Ectodermal cell (in vitro differentiated cells): ENCODE measurements at regions not wholly inside any gene's neighbourhood (a gene's known extent, or its start where the extent isn't known, plus 50 kb on each side); places are given as distances from the start of the nearest gene placed in this dataset.

Experiments used
- H3K27ac ChIP-seq: 2 replicates; pipeline ENCODE4 v1.7.0; 2013; ENCODE audit warnings: mild to moderate bottlenecking, low read depth, low read length; ENCODE audit not compliant: insufficient read depth, poor library complexity, severe bottlenecking
- H3K27me3 ChIP-seq: 2 replicates; pipeline ENCODE4 v1.7.0; 2013; ENCODE audit warnings: mild to moderate bottlenecking, low read length; ENCODE audit not compliant: insufficient read depth, control insufficient read depth, poor library complexity, severe bottlenecking
- H3K36me3 ChIP-seq: one replicate; pipeline ENCODE4 v1.7.0; 2013; ENCODE audit warnings: low read length; ENCODE audit not compliant: control insufficient read depth, insufficient read depth
- H3K4me1 ChIP-seq: one replicate; pipeline ENCODE4 v1.7.0; 2013; ENCODE audit warnings: low read length; ENCODE audit not compliant: control insufficient read depth, insufficient read depth
- H3K4me3 ChIP-seq: 2 replicates; pipeline ENCODE4 v1.7.0; 2013; ENCODE audit warnings: low read depth, low read length, control low read depth; ENCODE audit not compliant: insufficient read depth
- H3K9me3 ChIP-seq: 2 replicates; pipeline ENCODE4 v1.7.0; 2013; ENCODE audit warnings: mild to moderate bottlenecking, low read length, moderate library complexity; ENCODE audit not compliant: control insufficient read depth
- WGBS, 2 experiments: methylation state at CpG; one replicate each; pipeline ENCODE4 v1.1.7; 2013; ENCODE audit warnings: missing lambda C conversion rate in 2 of 2; 5-methylcytosine and 5-hydroxymethylcytosine counted together

DNA sequence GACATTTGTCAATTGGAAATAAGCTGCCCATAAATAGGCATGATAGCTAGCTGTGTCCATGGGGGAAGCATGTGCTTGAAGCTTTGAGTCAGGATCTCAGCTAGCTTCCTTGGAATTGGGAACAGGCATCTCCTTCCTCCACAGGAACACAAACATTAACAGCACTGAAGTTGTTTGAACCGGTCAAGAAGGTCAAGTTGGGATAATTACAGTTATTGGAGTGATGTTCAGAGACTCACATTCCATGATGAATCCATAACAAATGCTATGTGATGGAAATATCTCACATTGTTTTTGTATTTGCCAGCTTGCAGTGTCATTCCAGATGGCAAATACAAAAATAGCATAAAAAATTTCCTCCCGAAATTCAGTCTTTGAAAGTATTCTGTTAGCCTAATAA lies 347.6 kb upstream of the SMIM21 start:
- Histone ChIP-seq H3K4me3 (no peak overlapping the region), H3K27ac (no peak overlapping the region), H3K9me3 (no peaks in the 10 kb centered on the region), H3K27me3 (no peaks in the 10 kb centered on the region), H3K4me1 (no peaks in the 10 kb centered on the region), H3K36me3 (no peaks in the 10 kb centered on the region)
- 39 to 50% methylated on average over 2 of the region's 2 CpGs for WGBS, 2 experiments

DNA sequence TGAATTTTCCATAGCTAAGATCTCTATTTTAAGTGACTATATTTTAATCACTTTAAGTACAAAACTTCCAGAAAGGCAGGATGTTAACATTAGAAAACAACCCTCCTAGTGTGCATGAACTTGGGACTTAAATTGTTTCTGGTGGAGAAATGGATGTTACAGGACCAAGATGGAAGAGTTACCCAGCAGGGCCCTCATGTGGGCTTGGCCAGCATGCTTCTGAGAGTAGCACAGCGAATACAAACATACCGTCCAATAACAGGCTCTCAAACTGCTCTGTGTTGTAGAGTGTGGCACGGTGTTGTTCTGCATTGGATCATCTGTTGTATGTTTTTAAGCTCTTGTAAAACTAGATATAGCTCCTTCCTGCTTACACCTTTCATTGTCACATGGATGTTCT lies 346.1 kb upstream of the SMIM21 start:
- Histone ChIP-seq H3K36me3 (no peaks in the 10 kb centered on the region), H3K9me3 (no peaks in the 10 kb centered on the region), H3K27ac (no peak overlapping the region), H3K27me3 (no peaks in the 10 kb centered on the region), H3K4me3 (no peak overlapping the region), H3K4me1 (no peaks in the 10 kb centered on the region)
- 82 to 92% methylated on average over 3 of the region's 3 CpGs for WGBS, 2 experiments

DNA sequence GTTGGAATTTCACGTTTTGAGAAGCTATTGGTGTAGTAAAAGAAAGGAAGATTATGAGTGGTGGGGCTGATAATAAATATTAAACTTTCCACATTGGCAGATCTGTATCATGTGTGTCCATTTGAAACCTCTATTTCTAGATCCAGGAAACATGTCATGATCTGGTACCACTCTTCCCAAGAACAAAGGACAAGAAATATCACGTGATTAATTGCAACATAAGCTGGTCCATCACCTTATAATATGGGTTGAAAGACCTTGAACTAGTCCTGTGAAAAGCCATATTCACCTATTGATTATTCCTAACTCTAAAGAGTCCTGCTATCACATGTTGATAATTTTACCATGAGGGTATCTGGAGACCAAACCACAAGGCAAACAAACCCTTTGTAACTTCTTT lies 335.3 kb upstream of the SMIM21 start:
- no peaks in the 10 kb centered on the region for H3K36me3 ChIP-seq
- no peaks in the 10 kb centered on the region for H3K4me1 ChIP-seq
- H3K4me3 ChIP-seq, result no peak overlapping the region
- WGBS, 2 experiments, result 92 to 100% methylated on average over 2 of the region's 2 CpGs
- H3K27me3 ChIP-seq, result no peaks in the 10 kb centered on the region
- H3K9me3 ChIP-seq, result no peaks in the 10 kb centered on the region
- no peak overlapping the region for H3K27ac ChIP-seq

DNA sequence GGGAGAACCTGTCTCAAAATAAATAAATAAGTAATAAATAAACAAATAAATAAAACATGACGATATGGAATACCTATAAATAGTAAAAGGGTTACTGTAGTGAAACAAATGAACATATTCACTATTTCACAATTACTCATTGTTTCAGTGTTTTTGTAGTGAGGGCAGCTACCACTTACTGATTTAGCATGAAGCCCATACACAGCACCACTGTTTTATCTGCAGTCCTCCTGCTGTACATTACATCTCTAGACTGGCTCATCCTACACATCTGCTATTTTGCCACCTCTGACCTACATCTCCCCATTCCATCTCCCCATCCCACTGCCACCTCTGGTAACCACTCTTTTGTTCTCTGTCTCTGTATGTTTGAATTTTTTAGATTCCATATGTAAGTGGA lies 332.7 kb upstream of the SMIM21 start:
- H3K4me3 ChIP-seq, result no peak overlapping the region
- no peak overlapping the region for H3K27ac ChIP-seq
- WGBS, 2 experiments, result no CpG with 5 or more reads among the region's 1 CpG
- no peaks in the 10 kb centered on the region for H3K36me3 ChIP-seq
- H3K27me3 ChIP-seq, result no peaks in the 10 kb centered on the region
- H3K4me1 ChIP-seq, result no peaks in the 10 kb centered on the region
- no peaks in the 10 kb centered on the region for H3K9me3 ChIP-seq

DNA sequence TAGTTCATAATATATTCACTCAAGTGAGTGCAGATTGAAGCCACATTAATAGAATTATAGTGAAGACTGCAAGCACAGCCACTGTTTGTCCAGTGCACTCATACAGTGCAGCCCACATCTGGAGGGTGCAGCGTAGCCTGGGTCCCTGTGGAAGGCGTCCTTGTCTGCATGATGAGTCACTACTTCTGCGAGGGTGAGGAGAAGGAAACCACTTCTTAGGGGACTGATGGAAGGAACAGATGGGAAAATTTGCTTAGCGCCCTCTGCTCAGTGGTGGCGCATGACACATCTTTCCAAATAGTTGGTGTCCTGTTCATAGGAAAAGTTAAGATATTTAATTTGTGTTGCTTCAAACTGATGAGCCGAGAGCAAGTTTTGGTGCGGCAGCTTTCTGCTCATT lies 330.4 kb upstream of the SMIM21 start:
- Histone ChIP-seq H3K27ac (no peak overlapping the region), H3K9me3 (no peaks in the 10 kb centered on the region), H3K4me3 (no peak overlapping the region), H3K27me3 (no peaks in the 10 kb centered on the region), H3K36me3 (no peaks in the 10 kb centered on the region), H3K4me1 (no peaks in the 10 kb centered on the region)
- WGBS, 2 experiments, result 68 to 69% methylated on average over 7 of the region's 7 CpGs

DNA sequence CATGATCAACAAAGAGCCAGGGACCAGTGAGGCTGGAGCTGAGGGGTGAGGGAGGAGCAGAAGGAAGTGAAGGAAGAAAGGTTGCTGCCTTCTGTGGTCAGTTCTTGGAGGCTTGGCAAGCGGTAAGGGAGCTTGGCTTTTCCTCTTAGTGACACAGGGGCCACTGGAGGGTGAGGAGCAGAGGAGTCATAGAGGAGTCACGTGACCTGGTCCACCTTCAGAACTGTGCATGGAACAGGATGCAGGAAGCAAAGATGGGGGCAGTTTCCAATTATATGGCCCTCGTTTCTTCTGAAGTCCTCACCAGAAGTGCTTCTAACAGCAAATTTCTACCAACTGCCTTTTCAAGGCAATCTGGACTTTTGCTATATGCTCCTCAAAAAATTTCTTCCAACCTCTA lies 326.9 kb upstream of the SMIM21 start:
- H3K27me3 ChIP-seq, result no peaks in the 10 kb centered on the region
- no peak overlapping the region for H3K27ac ChIP-seq
- no peaks in the 10 kb centered on the region for H3K36me3 ChIP-seq
- no peaks in the 10 kb centered on the region for H3K9me3 ChIP-seq
- no peaks in the 10 kb centered on the region for H3K4me1 ChIP-seq
- no peak overlapping the region for H3K4me3 ChIP-seq
- 91 to 95% methylated on average over 3 of the region's 3 CpGs for WGBS, 2 experiments

DNA sequence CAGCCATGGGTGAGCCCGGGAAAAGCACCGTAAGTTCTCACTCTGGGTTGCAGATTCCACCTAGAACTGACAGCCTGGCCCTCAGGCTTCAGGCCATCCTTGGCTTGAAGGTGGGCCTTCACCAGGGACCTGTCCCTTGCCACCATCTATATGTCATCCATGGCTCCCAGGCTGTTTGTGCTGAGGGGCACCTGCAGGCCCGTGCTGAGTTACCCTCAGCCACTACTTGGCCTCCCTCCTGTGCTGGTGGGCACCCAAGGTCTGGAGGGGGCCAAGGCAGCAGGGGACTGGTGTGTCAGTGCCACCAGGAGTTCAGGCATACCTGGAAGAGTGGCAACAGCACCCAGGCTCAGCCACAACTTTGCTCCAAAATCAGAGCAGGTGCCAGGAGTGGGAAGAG lies 326.2 kb upstream of the SMIM21 start:
- no peak overlapping the region for H3K4me3 ChIP-seq
- H3K27ac ChIP-seq, result no peak overlapping the region
- H3K4me1 ChIP-seq, result no peaks in the 10 kb centered on the region
- no peaks in the 10 kb centered on the region for H3K27me3 ChIP-seq
- 88 to 96% methylated on average over 3 of the region's 3 CpGs for WGBS, 2 experiments
- no peaks in the 10 kb centered on the region for H3K9me3 ChIP-seq
- no peaks in the 10 kb centered on the region for H3K36me3 ChIP-seq

DNA sequence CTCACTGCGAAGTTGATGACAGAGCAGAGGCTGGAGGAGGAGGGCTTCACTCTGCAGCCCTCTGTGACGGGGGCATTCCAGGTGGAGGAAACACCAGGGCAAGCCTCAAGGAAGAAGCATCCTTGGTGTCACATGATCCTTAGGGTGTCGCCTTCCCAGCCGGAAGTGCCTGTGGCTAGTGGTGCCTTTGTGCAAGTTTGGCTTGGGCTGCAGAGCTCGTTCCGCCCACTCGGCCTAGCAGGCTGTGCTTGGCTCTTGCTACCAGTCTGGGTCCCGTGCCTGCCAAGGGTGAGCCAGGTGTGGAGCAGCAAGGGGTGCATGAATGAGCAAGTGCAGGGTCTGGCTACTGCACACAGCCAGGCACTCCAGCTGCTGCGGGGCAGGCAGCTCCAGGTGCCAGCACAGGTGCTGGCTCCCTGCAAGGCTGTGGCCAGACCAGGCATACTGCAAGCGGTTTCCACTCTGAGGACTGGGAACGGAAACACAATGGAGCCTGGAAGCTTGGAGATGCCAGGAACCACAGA lies 325.3 kb upstream of the SMIM21 start:
- H3K36me3 ChIP-seq, result no peaks in the 10 kb centered on the region
- H3K27ac ChIP-seq, result no peak overlapping the region
- H3K4me1 ChIP-seq, result no peaks in the 10 kb centered on the region
- no peaks in the 10 kb centered on the region for H3K9me3 ChIP-seq
- H3K27me3 ChIP-seq, result no peaks in the 10 kb centered on the region
- H3K4me3 ChIP-seq, result no peak overlapping the region
- 83% methylated on average over 11 of the region's 11 CpGs for WGBS, 2 experiments

DNA sequence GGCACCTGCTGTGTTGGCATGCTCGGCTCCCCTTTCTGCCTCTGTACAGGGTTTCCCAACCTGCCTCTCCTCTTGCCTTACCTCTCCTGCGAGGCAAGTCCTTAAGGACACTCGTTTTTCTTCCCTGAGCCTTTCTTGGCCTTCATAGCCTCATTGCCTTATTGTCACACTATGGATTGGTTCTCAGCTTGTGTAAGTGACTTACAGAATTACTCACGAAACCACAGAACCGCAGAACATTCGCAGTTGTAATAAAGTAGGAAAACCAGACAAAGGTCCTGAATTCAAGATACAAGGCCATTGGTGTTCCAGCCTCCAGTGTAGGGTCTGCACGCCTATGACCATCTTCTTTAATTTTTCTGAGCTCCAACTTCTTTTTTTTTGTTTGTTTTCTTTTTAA lies 317.6 kb upstream of the SMIM21 start:
- H3K27me3 ChIP-seq, result no peaks in the 10 kb centered on the region
- WGBS, 2 experiments, result 91 to 93% methylated on average over 7 of the region's 7 CpGs
- no peak overlapping the region for H3K4me3 ChIP-seq
- H3K36me3 ChIP-seq, result no peaks in the 10 kb centered on the region
- H3K27ac ChIP-seq, result no peak overlapping the region
- no peaks in the 10 kb centered on the region for H3K9me3 ChIP-seq
- no peaks in the 10 kb centered on the region for H3K4me1 ChIP-seq

DNA sequence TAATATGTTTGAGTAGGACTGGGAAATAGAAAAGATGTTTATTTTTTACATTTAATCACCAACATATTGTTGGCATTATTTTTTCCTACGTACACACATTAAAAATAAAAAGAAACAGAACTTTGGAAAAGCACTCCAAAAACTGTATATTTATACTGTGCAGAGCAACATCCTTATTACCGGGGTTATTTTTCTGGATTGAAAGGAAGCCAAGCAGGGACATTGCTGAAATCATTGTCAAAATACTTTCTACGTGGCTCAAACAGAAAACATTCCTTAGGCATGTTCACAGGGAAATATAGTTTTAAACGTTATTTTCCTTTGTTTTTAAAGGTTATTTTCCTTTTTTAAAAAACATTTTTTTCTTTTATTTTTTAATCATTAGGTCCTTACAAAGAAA lies 315.0 kb upstream of the SMIM21 start:
- no peak overlapping the region for H3K27ac ChIP-seq
- no peak overlapping the region for H3K4me3 ChIP-seq
- no peaks in the 10 kb centered on the region for H3K4me1 ChIP-seq
- H3K36me3 ChIP-seq, result no peaks in the 10 kb centered on the region
- 94 to 97% methylated on average over 3 of the region's 4 CpGs for WGBS, 2 experiments
- H3K27me3 ChIP-seq, result no peaks in the 10 kb centered on the region
- no peaks in the 10 kb centered on the region for H3K9me3 ChIP-seq

DNA sequence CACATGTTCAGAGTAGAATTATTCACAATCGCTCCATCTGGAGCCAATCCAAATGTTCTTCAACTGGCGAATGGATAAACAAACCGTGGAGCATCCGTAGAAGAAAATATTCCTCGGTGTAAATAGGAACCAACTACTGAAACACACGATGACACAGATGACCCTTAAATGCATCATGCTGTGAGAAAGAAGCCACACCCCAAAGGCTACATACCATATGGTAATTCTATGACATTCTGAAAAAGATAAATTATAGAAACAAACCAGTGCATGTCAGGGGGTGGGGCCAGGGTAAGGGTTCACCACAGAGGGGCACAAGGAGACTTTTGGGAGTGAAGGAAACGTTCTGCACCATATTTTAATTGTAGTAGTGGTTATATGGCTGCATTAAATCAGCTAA lies 312.2 kb upstream of the SMIM21 start:
- Histone ChIP-seq H3K4me1 (no peaks in the 10 kb centered on the region), H3K27me3 (no peaks in the 10 kb centered on the region), H3K4me3 (no peak overlapping the region), H3K27ac (no peak overlapping the region), H3K9me3 (no peaks in the 10 kb centered on the region), H3K36me3 (no peaks in the 10 kb centered on the region)
- 79 to 82% methylated on average over 6 to 7 of the region's 7 CpGs for WGBS, 2 experiments
